Epithelial cell of esophagus (primary cell): ENCODE measurements at regions not wholly inside any gene's neighbourhood (a gene's known extent, or its start where the extent isn't known, plus 50 kb on each side); places are given as distances from the start of the nearest gene placed in this dataset.

Experiments used
- DNase-seq: peaks from one replicate; pipeline ENCODE4 v3.0.0; 2010; ENCODE audit warnings: low read depth
- H3K4me3 ChIP-seq: 2 replicates; pipeline ENCODE4 v1.5.1; 2011; ENCODE audit warnings: mild to moderate bottlenecking, low read length, control low read depth
- TF ChIP-seq, protein P1 (sequence below): IDR thresholded peaks from 2 replicates; pipeline ENCODE4 v1.5.1; 2011; ENCODE audit warnings: low read depth, mild to moderate bottlenecking, low read length, control low read depth, inconsistent platforms; ENCODE audit not compliant: insufficient read depth; ENCODE audit errors: missing control alignments

- no peak for DNase-seq
- TF ChIP-seq, protein P1, sequence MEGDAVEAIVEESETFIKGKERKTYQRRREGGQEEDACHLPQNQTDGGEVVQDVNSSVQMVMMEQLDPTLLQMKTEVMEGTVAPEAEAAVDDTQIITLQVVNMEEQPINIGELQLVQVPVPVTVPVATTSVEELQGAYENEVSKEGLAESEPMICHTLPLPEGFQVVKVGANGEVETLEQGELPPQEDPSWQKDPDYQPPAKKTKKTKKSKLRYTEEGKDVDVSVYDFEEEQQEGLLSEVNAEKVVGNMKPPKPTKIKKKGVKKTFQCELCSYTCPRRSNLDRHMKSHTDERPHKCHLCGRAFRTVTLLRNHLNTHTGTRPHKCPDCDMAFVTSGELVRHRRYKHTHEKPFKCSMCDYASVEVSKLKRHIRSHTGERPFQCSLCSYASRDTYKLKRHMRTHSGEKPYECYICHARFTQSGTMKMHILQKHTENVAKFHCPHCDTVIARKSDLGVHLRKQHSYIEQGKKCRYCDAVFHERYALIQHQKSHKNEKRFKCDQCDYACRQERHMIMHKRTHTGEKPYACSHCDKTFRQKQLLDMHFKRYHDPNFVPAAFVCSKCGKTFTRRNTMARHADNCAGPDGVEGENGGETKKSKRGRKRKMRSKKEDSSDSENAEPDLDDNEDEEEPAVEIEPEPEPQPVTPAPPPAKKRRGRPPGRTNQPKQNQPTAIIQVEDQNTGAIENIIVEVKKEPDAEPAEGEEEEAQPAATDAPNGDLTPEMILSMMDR: no peak
- no peak overlapping the region for H3K4me3 ChIP-seq
These were observed 116.0 kb upstream of the HMHB1 start for GRCh38 chr5:143695941-143696340.

DNA sequence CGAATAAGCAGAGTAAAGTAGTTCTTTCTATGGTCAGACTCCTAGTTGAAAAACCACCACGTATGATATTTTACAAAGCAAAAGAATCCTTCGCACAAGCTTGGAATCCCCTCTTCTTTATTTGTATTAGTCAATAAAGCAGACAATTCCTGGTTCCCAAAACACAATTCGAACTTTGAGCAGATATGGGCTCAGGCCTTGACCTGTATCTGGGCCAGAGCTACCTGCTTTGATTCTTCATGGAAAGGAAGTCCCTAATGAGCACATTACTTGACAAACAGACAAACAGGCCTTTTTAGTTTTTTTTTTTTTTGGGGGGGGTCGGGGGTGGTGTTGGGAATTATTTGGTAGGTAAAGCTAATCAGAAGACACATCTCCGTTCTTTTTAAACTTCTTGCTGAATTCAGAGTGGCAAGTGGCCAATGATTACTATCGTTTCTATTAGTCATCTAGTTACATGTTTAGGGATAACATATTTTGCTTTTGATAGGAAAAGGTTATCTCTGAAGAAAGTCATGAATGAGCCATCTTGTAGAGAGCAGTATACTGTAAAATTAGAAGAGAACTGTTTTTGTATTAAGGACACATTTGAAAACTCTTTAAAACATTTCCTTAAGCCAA lies 116.6 kb upstream of the HMHB1 start:
- no peak for DNase-seq
- TF ChIP-seq, protein P1: no peak
- no peak overlapping the region for H3K4me3 ChIP-seq

- TF ChIP-seq, protein P1: no peak
- H3K4me3 ChIP-seq: no peak overlapping the region
These were observed 117.6 kb upstream of the HMHB1 start for GRCh38 chr5:143694357-143694756.

DNA sequence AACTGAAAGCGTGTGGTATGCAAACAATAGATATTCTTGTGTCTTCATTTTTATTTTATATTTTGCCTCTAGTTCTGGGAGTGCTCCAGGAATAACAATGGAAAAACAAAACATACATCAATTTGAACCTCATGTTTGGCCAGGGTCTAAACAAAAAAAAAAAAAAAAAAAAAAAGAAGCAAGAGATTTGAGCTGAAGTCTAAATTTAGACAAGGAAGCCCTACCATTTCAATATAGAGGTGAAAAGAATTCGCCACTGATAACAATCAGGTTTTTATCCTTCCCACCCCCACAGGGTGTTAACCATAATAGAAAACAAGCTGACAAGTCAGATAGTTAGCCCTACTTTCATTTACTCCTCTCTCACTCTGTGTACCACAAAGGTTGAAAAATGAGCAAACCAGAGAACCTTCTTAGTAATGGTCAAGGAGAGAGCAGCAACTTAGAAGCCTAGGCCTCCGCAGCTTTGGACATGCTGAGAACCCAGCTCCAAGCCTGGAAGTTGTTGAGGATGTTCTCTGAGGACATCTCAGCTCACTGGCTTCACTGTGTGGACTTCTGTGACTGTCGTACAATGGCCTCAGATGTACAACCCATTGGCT lies 118.2 kb upstream of the HMHB1 start:
- TF ChIP-seq, protein P1: no peak
- no peak for DNase-seq
- no peak overlapping the region for H3K4me3 ChIP-seq

More at GRCh38 chr5:143694357-143694756, 117.6 kb upstream of the HMHB1 start:
- DNase-seq: no peak

GRCh38 chr5:143692342-143692741 lies 119.6 kb upstream of the HMHB1 start:
- TF ChIP-seq, protein P1: no peak
- no peak overlapping the region for H3K4me3 ChIP-seq
- DNase-seq: no peak

- no peak overlapping the region for H3K4me3 ChIP-seq
- no peak for DNase-seq
- TF ChIP-seq, protein P1: no peak
These were observed 120.0 kb upstream of the HMHB1 start for GRCh38 chr5:143691945-143692290.
